ENCODE measurements at regions not wholly inside any gene's neighbourhood (a gene's known extent, or its start where the extent isn't known, plus 50 kb on each side); places are given as distances from the start of the nearest gene placed in this dataset.
"Not testable (repeated sequence)": the region's sequence is repeated elsewhere in the genome, so short reads cannot be mapped to it uniquely, and the experiment has no call there.

- no peak for DNase-seq (ENCODE audit: extremely low read depth in 1 of 2, low read depth in 1 of 2)
These were observed 240.8 kb downstream of the ANKRD60 start for GRCh38 chr20:57987659-57988058.

GRCh38 chr20:57986666-57987065, 241.8 kb downstream of the ANKRD60 start:
- no peak for DNase-seq (ENCODE audit: extremely low read depth in 1 of 2, low read depth in 1 of 2)

DNA sequence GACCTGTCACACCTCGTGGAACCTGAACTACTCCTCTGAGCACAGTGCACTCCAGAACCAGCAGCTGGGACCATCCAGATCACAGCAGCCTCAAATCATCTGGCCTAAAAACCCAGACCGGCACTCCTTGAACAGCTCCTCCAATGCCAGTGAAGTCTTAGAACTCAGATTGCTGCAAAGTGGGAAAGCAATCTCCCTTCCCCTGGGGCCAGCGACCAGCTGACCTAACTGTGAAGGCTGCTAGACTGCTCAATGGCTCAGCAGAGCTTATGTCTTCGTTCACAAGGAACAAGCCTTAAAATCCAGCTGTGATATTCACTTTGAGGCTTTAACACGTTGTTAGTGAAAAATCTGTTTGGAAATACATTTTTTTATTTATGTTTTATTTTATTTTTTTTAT, 243.2 kb downstream of the ANKRD60 start:
- DNase-seq (ENCODE audit: extremely low read depth in 1 of 2, low read depth in 1 of 2), result no peak

DNA sequence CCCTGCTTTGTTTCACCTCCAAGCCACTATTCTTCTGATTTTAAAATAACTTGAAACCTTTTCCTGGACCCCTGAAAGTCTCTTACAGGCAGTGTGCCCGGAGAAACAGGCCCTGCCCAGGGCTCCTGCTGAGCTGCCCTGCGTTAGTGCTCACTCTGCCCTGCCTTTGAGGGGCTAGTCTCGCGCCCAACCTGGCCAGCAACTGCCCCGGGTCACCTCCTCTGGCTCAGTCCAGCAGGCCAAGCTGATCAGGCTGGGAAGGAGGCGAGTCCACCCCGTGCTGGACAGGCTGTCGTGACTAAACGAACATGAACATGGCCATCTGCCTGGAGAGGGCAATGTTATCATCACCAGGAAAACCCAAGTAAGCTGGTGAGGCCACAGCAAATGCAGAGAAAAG, 245.4 kb downstream of the ANKRD60 start:
- DNase-seq (ENCODE audit: extremely low read depth in 1 of 2, low read depth in 1 of 2), result no peak

- DNase-seq (ENCODE audit: extremely low read depth in 1 of 2, low read depth in 1 of 2), result no peak
These were observed 247.9 kb downstream of the ANKRD60 start for GRCh38 chr20:57980506-57980905.

- no peak for DNase-seq (ENCODE audit: extremely low read depth in 1 of 2, low read depth in 1 of 2)
These were observed 250.9 kb downstream of the ANKRD60 start for GRCh38 chr20:57977569-57977968.

- DNase-seq (ENCODE audit: extremely low read depth in 1 of 2, low read depth in 1 of 2), result no peak
These were observed 251.3 kb downstream of the ANKRD60 start for GRCh38 chr20:57977141-57977540.

DNA sequence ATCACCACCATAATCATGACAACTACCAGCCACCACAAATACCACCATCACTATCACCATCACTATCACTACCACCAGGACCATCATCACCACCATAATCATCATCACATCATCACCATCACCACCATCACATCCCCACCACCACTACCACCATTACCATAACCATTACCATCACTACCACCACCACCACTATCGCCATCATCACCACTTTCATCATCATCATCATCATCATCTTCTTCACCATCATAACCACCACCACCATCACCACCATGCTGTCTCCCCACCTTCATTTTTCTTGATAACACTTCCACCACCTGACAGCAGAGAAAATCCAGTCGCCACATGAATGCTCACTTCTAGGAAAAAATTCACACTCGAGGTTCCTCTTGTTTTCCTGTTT, 253.6 kb downstream of the ANKRD60 start:
- no peak for DNase-seq (ENCODE audit: extremely low read depth in 1 of 2, low read depth in 1 of 2)

DNA sequence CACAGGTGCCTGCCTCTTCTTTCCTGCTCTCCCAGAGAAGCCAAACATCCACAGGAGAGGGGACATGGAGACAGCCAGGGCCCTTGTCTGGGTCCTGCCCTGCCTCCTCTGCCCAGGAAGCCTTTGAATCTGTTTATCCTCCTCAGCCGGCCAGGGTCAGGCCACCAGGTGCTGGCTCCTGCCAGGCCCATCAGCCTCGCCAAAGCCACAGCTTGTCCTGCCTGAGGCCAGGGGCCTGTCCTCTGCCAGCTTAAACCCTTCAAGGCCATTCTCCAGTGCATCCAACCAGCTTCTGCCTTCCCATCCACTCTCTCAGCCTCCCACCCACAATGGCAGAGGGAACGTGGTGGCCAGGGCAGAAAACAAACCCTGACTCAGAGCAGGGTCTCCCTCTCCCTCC, 254.6 kb downstream of the ANKRD60 start:
- DNase-seq (ENCODE audit: extremely low read depth in 1 of 2, low read depth in 1 of 2), result no peak

DNA sequence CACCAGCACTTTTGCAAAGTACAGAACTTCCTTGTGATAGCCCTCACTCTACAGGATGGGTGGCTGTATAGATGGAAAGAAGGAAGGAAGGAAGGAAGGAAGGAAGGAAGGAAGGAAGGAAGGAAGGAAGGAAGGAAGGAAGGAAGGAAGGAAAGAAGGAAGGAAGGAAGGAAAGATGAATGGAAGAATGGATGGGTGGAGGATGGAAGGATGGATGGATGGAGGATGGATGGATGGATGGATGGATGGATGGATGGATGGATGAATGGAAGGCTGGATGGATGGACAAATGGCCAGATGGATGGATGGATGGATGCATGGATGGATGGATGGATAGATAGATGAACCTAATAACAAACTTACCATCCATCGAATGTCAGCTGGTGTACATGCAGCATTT, 256.9 kb downstream of the ANKRD60 start:
- DNase-seq (ENCODE audit: extremely low read depth in 1 of 2, low read depth in 1 of 2), result not testable (repeated sequence)

- no peak for DNase-seq (ENCODE audit: extremely low read depth in 1 of 2, low read depth in 1 of 2)
These were observed 257.6 kb downstream of the ANKRD60 start for GRCh38 chr20:57970856-57971255.

- DNase-seq (ENCODE audit: extremely low read depth in 1 of 2, low read depth in 1 of 2), result no peak
These were observed 258.3 kb downstream of the ANKRD60 start for GRCh38 chr20:57970116-57970515.

DNA sequence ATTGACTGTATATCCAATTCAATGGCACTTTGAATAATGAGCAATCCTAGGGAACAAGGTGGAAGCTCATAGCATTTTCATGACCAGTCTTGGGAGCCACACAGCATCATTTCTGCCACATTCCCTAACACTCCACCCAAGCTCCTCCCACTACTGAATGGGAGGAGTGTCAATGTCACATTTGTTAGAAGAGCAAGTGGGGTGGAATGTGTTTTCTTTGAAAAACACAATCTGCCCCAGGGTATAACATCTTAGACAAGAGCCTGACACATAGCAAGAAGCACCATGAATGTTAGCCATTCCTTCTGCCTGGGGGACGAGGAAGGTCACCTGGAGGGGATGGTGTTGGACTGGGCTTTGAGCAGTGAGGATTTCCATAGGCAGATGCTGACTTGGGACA, 258.3 kb upstream of the PMEPA1 start:
- no peak for DNase-seq (ENCODE audit: extremely low read depth in 1 of 2, low read depth in 1 of 2)

DNA sequence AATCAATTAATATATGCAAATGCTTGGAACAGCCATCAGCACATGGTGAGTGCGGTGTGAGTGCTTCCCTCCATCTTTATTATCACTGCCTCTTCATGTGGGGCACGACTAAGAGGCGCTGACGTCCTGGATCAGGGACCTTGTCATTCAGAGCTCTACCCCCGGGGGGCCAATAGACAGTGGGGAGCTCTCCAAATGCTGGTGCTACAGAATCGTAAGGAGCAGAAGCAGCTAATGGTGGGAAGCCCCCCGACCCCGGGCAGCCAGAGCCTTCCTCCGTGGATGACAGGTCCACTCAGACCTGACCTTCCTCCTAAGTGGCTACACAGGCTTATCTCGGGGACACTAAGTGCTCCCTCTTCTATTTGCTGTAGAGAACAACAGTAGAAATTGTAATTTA, 257.5 kb upstream of the PMEPA1 start:
- no peak for DNase-seq (ENCODE audit: extremely low read depth in 1 of 2, low read depth in 1 of 2)

DNA sequence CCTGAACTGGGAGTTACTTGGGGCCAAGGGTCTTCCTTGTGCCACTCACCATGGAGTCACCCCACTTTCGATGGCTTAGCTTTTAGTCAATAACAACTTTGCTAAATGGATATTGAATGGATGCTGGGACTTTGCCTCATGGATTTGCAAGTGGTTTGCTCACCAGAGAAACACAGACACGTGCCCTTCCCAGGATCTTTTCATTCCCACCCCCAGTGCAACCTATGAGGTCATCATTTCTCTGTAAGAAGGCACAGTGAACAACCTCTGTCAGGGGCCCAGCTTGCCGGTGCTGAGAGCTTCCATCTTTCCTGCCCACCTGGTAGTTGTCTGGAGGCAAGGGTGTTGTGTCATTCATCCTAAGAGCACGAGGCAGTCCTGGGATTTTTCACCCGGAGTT, 256.8 kb upstream of the PMEPA1 start:
- DNase-seq (ENCODE audit: extremely low read depth in 1 of 2, low read depth in 1 of 2), result no peak

DNA sequence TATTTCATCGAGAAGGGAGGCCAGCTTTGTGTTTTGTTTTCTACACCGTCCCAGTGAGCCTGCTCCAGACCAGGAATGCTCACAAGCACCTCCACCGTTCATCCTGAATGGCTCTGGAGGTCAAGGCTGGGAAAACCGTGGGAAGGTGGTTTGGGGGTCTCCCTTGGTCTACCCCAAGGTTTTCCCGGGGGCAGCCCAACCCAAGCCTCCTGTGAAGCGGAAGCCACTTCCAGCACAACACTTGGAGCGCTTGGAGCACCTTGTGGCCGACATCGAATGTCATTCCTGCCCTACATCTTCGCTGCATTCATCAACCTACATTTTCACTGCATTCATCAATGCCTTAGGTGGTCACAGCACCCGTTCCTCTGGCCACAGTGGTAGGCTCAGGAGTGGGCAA, 255.6 kb upstream of the PMEPA1 start:
- no peak for DNase-seq (ENCODE audit: extremely low read depth in 1 of 2, low read depth in 1 of 2)

- DNase-seq (ENCODE audit: extremely low read depth in 1 of 2, low read depth in 1 of 2), result no peak
These were observed 254.4 kb upstream of the PMEPA1 start for GRCh38 chr20:57964011-57964862.

DNA sequence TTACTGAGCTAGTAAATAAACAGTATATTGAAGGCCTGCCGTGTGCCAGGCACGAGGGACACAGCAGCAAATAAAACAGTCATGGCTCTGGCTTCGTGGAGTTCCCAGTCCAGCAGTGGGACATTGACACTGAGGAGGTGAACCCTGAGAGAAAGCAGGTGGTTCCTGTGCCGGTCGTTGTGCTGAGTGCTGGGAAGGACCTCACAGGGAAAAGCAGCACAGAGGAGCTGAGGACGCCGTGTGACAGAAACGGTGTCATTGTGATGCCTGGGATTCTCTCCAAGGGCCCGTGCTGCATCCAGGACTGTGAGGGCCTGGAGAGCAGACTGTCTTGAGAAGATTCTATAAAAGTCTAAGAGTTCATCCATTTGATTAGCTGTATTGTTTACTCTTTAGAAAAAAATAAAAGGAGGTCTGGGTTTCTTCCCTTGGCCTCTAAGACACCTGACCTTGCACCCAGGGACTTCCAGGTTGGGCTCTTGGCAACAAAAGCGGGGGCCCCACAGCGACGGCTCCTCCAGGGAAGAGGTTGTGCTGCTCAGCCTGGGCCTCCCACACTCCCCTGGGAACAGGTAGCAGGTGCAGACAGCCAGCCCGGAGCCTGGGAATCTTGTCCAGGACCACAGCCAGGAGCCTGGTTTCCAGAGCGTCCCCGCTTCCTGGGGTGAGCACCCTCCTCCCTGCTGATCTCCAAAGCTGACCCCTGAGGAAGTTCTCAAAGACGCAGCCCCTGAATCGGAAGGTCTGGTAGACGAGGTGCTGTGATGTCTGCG, 251.2 kb upstream of the PMEPA1 start:
- no peak for DNase-seq (ENCODE audit: extremely low read depth in 1 of 2, low read depth in 1 of 2)

GRCh38 chr20:57959589-57959988, 249.8 kb upstream of the PMEPA1 start:
- no peak for DNase-seq (ENCODE audit: extremely low read depth in 1 of 2, low read depth in 1 of 2)

DNA sequence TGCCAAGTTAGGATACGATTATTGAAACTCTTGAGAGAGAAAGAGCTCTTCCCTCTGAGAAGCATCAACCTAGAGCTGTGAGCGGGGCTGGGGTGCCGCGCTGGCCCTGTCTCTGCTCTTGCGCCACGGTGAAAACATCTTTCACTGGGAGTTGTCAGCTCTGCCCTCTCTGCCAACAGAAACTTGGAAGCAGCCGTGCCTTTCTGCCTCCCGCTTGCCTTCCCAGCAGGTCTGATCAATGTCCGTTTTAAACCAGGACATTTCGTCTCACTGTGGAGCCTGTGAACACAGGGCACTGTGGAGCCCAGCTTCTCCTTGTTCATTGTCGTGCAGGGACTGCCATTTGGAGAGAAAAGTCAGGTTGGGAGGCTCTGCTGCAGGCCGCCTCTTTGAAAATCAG, 249.2 kb upstream of the PMEPA1 start:
- DNase-seq (ENCODE audit: extremely low read depth in 1 of 2, low read depth in 1 of 2), result no peak

DNA sequence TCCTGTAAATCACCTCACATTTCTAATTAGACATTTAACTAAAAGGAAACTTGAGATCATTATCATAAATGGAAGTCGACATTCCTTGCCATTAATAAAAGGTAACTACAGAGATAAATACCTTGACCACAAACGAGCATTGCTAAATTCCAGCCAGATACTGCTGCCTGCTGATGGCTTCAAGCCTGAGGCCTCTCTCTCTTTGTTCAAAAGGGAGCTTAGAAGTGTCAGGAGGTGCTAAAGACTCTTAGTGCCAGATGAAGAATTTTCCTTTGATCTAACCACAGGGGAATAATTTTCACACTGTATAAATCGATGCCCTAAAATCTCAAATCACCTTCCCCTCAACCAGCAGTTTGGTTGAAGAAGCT, 248.2 kb upstream of the PMEPA1 start:
- no peak for DNase-seq (ENCODE audit: extremely low read depth in 1 of 2, low read depth in 1 of 2)

GRCh38 chr20:57957411-57958049, 247.7 kb upstream of the PMEPA1 start:
- no peak for DNase-seq (ENCODE audit: extremely low read depth in 1 of 2, low read depth in 1 of 2)

All from stimulated activated CD8-positive, alpha-beta memory T cell treated with anti-CD3 and anti-CD28 coated beads, Interleukin-7, amount 100 ng/mL, for 48 hours (primary cell).